SU-DHL-6 (cell line): ENCODE measurements at regions not wholly inside any gene's neighbourhood (a gene's known extent, or its start where the extent isn't known, plus 50 kb on each side); places are given as distances from the start of the nearest gene placed in this dataset.

ENCODE experiments used
- H2AFZ ChIP-seq: fragments of 200-600 bp; sonication (generic); 2 replicates; pipeline ENCODE4 v1.6.1; 2014; ENCODE audit warnings: low read depth, mild to moderate bottlenecking, moderate library complexity, mixed read lengths, antibody characterized with exemption, low read length; ENCODE audit not compliant: severe bottlenecking
- H3F3A ChIP-seq: fragments of 200-600 bp; shearing (Covaris generic); 2 replicates; pipeline ENCODE4 v1.6.0; 2016; ENCODE audit warnings: antibody characterized with exemption, mild to moderate bottlenecking; ENCODE audit not compliant: insufficient read depth
- H3K27ac ChIP-seq: fragments of 200-600 bp; sonication (generic); 2 replicates; pipeline ENCODE4 v1.5.1; 2016; ENCODE audit warnings: low read depth, mild to moderate bottlenecking, low read length, moderate library complexity, mixed read lengths
- H3K27me3 ChIP-seq: fragments of 200-600 bp; sonication (generic), shearing (Covaris generic); 2 replicates; pipeline ENCODE4 v1.6.0; 2014; ENCODE audit warnings: mild to moderate bottlenecking, low read length
- H3K36me3 ChIP-seq: fragments of 200-600 bp; sonication (generic); 2 replicates; pipeline ENCODE4 v1.6.1; 2014; ENCODE audit warnings: mild to moderate bottlenecking, low read length, mixed read lengths
- H3K4me2 ChIP-seq: fragments of 300-600, 200-600 bp; shearing (Covaris generic), sonication (generic); 2 replicates; pipeline ENCODE4 v1.6.0; 2014; ENCODE audit warnings: low read length, low read depth, mild to moderate bottlenecking; ENCODE audit not compliant: poor library complexity, severe bottlenecking
- H3K4me3 ChIP-seq: fragments of 200-600 bp; sonication (generic); 2 replicates; pipeline ENCODE4 v1.5.1; 2014; ENCODE audit warnings: antibody characterized with exemption, low read length, mild to moderate bottlenecking, mixed read lengths; ENCODE audit not compliant: insufficient read depth, poor library complexity, severe bottlenecking
- H3K79me2 ChIP-seq: fragments of 200-600 bp; sonication (generic); 2 replicates; pipeline ENCODE4 v1.6.1; 2014; ENCODE audit warnings: mild to moderate bottlenecking, low read length, moderate library complexity; ENCODE audit not compliant: insufficient read depth
- H3K9ac ChIP-seq: fragments of 200-600 bp; sonication (generic); 2 replicates; pipeline ENCODE4 v1.7.0; 2014; ENCODE audit warnings: mild to moderate bottlenecking, low read length
- H3K9me2 ChIP-seq: fragments of 200-600 bp; sonication (generic); replicated peaks from 2 replicates; pipeline ENCODE4 v1.6.1; 2014; ENCODE audit warnings: low read length; ENCODE audit not compliant: insufficient read depth
- H3K9me3 ChIP-seq: fragments of 200-600 bp; sonication (generic); 2 replicates; pipeline ENCODE4 v1.6.1; 2014; ENCODE audit warnings: low read length, mixed read lengths; ENCODE audit not compliant: insufficient read depth
- H4K20me1 ChIP-seq: fragments of 200-600 bp; sonication (generic); 2 replicates; pipeline ENCODE4 v1.6.1; 2014; ENCODE audit warnings: low read depth, mild to moderate bottlenecking, antibody characterized with exemption, low read length, moderate library complexity, mixed read lengths
- CTCF ChIP-seq: fragments of 200-600 bp; sonication (generic); IDR thresholded peaks from one replicate; pipeline ENCODE4 v1.5.1; 2017; ENCODE audit warnings: antibody characterized with exemption, mild to moderate bottlenecking, low read length, moderate library complexity; ENCODE audit not compliant: insufficient read depth, poor library complexity, severe bottlenecking
- EZH2phosphoT487 ChIP-seq: fragments of 200-600 bp; sonication (generic), shearing (Covaris generic); conservative IDR thresholded peaks from 2 replicates; pipeline ENCODE4 v1.6.1; 2018; ENCODE audit warnings: mild to moderate bottlenecking, antibody characterized with exemption, low read length, moderate library complexity, mixed read lengths

GRCh38 chr7:131149840-131150239, 177.8 kb upstream of the MKLN1 start:
- H3K9ac ChIP-seq, result no peak overlapping the region
- H2AFZ ChIP-seq, result no peak overlapping the region
- H3K9me3 ChIP-seq, result no peaks in the 10 kb centered on the region
- H4K20me1 ChIP-seq, result no peaks in the 10 kb centered on the region
- H3K9me2 ChIP-seq, result no peaks in the 10 kb centered on the region
- no peak for TF ChIP-seq CTCF
- TF ChIP-seq EZH2phosphoT487, result no peak
- no peaks in the 10 kb centered on the region for H3K27me3 ChIP-seq
- H3K79me2 ChIP-seq, result no peaks in the 10 kb centered on the region
- H3F3A ChIP-seq, result no peaks in the 10 kb centered on the region
- H3K27ac ChIP-seq, result no peak overlapping the region
- no peak overlapping the region for H3K4me2 ChIP-seq
- no peaks in the 10 kb centered on the region for H3K36me3 ChIP-seq
- no peak overlapping the region for H3K4me3 ChIP-seq

GRCh38 chr7:131151034-131151433, 176.6 kb upstream of the MKLN1 start:
- no peak overlapping the region for H2AFZ ChIP-seq
- no peak overlapping the region for H3K27ac ChIP-seq
- no peak for TF ChIP-seq EZH2phosphoT487
- no peak for TF ChIP-seq CTCF
- no peak overlapping the region for H3K9ac ChIP-seq
- no peak overlapping the region for H3K4me2 ChIP-seq
- H3K9me3 ChIP-seq, result no peaks in the 10 kb centered on the region
- no peaks in the 10 kb centered on the region for H3F3A ChIP-seq
- H3K4me3 ChIP-seq, result no peak overlapping the region
- no peaks in the 10 kb centered on the region for H4K20me1 ChIP-seq
- no peaks in the 10 kb centered on the region for H3K27me3 ChIP-seq
- H3K36me3 ChIP-seq, result no peaks in the 10 kb centered on the region
- H3K79me2 ChIP-seq, result no peaks in the 10 kb centered on the region
- H3K9me2 ChIP-seq, result no peaks in the 10 kb centered on the region

GRCh38 chr7:131152766-131153165, 174.9 kb upstream of the MKLN1 start:
- TF ChIP-seq CTCF, result no peak
- no peak for TF ChIP-seq EZH2phosphoT487
- H3K4me2 ChIP-seq, result no peak overlapping the region

More at GRCh38 chr7:131152766-131153165, 174.9 kb upstream of the MKLN1 start:
- no peaks in the 10 kb centered on the region for H3K27me3 ChIP-seq
- H3K9me3 ChIP-seq, result no peaks in the 10 kb centered on the region
- H4K20me1 ChIP-seq, result no peaks in the 10 kb centered on the region
- no peak overlapping the region for H3K27ac ChIP-seq
- H3K79me2 ChIP-seq, result no peaks in the 10 kb centered on the region
- H2AFZ ChIP-seq, result no peak overlapping the region
- H3F3A ChIP-seq, result no peaks in the 10 kb centered on the region
- no peak overlapping the region for H3K4me3 ChIP-seq
- H3K9ac ChIP-seq, result no peak overlapping the region
- no peaks in the 10 kb centered on the region for H3K9me2 ChIP-seq
- H3K36me3 ChIP-seq, result no peaks in the 10 kb centered on the region
